ENCODE measurements at regions not wholly inside any gene's neighbourhood (a gene's known extent, or its start where the extent isn't known, plus 50 kb on each side); places are given as distances from the start of the nearest gene placed in this dataset.

- TF ChIP-seq USF1 (IDR thresholded peaks at IDR 0.05; ENCODE audit: borderline replicate concordance, extremely low read length, insufficient read depth, low read depth, low read length) (no peak), POLR2AphosphoS5 (IDR thresholded peaks at IDR 0.05; ENCODE audit: low read length) (no peak), POLR2A (IDR thresholded peaks at IDR 0.05; ENCODE audit: low read depth, low read length) (no peak), GABPA (IDR thresholded peaks at IDR 0.05; ENCODE audit: low read depth) (no peak), EZH2 (IDR thresholded peaks at IDR 0.05; ENCODE audit: borderline replicate concordance, control insufficient read depth, low read depth, low read length) (no peak), ATF7 (IDR thresholded peaks at IDR 0.05; ENCODE audit: low read depth) (no peak), CBX5 (IDR thresholded peaks at IDR 0.05; ENCODE audit: low read depth) (no peak), CHD2 (IDR thresholded peaks at IDR 0.05; ENCODE audit: borderline replicate concordance, low read depth, low read length) (no peak), ZNF687 (IDR thresholded peaks at IDR 0.05) (no peak), SRF (IDR thresholded peaks at IDR 0.05; ENCODE audit: low read depth in 2 of 2, low read length in 2 of 2) (no peak)
- TF ChIP-seq, protein P1, sequence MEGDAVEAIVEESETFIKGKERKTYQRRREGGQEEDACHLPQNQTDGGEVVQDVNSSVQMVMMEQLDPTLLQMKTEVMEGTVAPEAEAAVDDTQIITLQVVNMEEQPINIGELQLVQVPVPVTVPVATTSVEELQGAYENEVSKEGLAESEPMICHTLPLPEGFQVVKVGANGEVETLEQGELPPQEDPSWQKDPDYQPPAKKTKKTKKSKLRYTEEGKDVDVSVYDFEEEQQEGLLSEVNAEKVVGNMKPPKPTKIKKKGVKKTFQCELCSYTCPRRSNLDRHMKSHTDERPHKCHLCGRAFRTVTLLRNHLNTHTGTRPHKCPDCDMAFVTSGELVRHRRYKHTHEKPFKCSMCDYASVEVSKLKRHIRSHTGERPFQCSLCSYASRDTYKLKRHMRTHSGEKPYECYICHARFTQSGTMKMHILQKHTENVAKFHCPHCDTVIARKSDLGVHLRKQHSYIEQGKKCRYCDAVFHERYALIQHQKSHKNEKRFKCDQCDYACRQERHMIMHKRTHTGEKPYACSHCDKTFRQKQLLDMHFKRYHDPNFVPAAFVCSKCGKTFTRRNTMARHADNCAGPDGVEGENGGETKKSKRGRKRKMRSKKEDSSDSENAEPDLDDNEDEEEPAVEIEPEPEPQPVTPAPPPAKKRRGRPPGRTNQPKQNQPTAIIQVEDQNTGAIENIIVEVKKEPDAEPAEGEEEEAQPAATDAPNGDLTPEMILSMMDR (IDR thresholded peaks at IDR 0.05 in 2 of 3, conservative IDR thresholded peaks at IDR 0.05 in 1 of 3; ENCODE audit: control insufficient read depth in 2 of 3, extremely low read depth in 1 of 3, insufficient read depth in 1 of 3, low read depth in 3 of 3, low read length in 3 of 3) = peak; percentile 54 to 72 (median 59)
- TF ChIP-seq, protein P2, sequence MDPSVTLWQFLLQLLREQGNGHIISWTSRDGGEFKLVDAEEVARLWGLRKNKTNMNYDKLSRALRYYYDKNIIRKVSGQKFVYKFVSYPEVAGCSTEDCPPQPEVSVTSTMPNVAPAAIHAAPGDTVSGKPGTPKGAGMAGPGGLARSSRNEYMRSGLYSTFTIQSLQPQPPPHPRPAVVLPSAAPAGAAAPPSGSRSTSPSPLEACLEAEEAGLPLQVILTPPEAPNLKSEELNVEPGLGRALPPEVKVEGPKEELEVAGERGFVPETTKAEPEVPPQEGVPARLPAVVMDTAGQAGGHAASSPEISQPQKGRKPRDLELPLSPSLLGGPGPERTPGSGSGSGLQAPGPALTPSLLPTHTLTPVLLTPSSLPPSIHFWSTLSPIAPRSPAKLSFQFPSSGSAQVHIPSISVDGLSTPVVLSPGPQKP (IDR thresholded peaks at IDR 0.05; ENCODE audit: low read depth, low read length) = no peak
Observed at GRCh38 chr17:21511363-21512195, 135.4 kb downstream of the KCNJ12 start.
